GM06990 (cell line): ENCODE measurements at regions not wholly inside any gene's neighbourhood (a gene's known extent, or its start where the extent isn't known, plus 50 kb on each side); places are given as distances from the start of the nearest gene placed in this dataset.

ENCODE experiments used
- DNase-seq: peaks from one replicate; pipeline ENCODE4 v3.0.0-alpha.2; 2011; ENCODE audit not compliant: insufficient read length; ENCODE audit errors: extremely low read depth
- H3K27me3 ChIP-seq: replicated peaks from 2 replicates; pipeline ENCODE4 v1.6.0; 2011; ENCODE audit warnings: low read length; ENCODE audit not compliant: control insufficient read depth, insufficient read depth
- H3K36me3 ChIP-seq: 2 replicates; pipeline ENCODE4 v1.5.1; 2011; ENCODE audit warnings: low read length; ENCODE audit not compliant: control insufficient read depth, insufficient read depth
- H3K4me3 ChIP-seq: replicated peaks from 2 replicates; pipeline ENCODE4 v1.5.1; 2011; ENCODE audit warnings: low read depth, mild to moderate bottlenecking, control low read depth, low read length
- TF ChIP-seq, protein P1 (sequence below): IDR thresholded peaks from 2 replicates; pipeline ENCODE4 v1.5.1; 2011; ENCODE audit warnings: low read length, control low read depth, mild to moderate bottlenecking, inconsistent platforms; ENCODE audit not compliant: insufficient read depth, poor library complexity, severe bottlenecking

- no peak for DNase-seq
- H3K27me3 ChIP-seq = no peaks in the 10 kb centered on the region
- no peak overlapping the region for H3K4me3 ChIP-seq
- H3K36me3 ChIP-seq = no peaks in the 10 kb centered on the region
- TF ChIP-seq, protein P1, sequence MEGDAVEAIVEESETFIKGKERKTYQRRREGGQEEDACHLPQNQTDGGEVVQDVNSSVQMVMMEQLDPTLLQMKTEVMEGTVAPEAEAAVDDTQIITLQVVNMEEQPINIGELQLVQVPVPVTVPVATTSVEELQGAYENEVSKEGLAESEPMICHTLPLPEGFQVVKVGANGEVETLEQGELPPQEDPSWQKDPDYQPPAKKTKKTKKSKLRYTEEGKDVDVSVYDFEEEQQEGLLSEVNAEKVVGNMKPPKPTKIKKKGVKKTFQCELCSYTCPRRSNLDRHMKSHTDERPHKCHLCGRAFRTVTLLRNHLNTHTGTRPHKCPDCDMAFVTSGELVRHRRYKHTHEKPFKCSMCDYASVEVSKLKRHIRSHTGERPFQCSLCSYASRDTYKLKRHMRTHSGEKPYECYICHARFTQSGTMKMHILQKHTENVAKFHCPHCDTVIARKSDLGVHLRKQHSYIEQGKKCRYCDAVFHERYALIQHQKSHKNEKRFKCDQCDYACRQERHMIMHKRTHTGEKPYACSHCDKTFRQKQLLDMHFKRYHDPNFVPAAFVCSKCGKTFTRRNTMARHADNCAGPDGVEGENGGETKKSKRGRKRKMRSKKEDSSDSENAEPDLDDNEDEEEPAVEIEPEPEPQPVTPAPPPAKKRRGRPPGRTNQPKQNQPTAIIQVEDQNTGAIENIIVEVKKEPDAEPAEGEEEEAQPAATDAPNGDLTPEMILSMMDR = no peak
Measured at GRCh38 chr9:10700291-10700690, 87.5 kb upstream of the PTPRD start.

- no peaks in the 10 kb centered on the region for H3K36me3 ChIP-seq
- no peak overlapping the region for H3K4me3 ChIP-seq
- H3K27me3 ChIP-seq = no peaks in the 10 kb centered on the region
- TF ChIP-seq, protein P1 = no peak
- no peak for DNase-seq
Measured at GRCh38 chr9:10700915-10701314, 88.1 kb upstream of the PTPRD start.

GRCh38 chr9:10701906-10702305 is 89.1 kb upstream of the PTPRD start:
- TF ChIP-seq, protein P1 = no peak
- Histone ChIP-seq H3K36me3 (no peaks in the 10 kb centered on the region), H3K27me3 (no peaks in the 10 kb centered on the region), H3K4me3 (no peak overlapping the region)
- no peak for DNase-seq

DNA sequence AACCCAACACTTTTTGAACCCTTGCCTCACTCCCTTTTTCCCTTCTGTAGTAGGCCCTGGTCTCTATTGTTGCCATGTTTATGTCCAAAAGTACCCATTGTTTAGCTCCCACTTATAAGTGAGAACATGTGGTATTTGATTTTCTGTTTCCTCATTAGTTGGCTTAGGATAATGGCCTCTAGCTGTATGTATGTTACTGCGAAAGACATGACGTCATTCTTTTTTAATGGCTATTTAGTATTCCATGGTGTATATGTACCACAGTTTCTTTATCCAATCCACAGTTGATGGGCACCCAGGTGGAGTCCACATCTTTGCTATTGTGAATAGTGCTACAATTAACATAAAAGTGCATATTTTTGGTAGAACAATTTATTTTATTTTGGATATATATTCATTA is 90.3 kb upstream of the PTPRD start:
- TF ChIP-seq, protein P1 = no peak
- no peak for DNase-seq
- no peaks in the 10 kb centered on the region for H3K36me3 ChIP-seq
- no peak overlapping the region for H3K4me3 ChIP-seq
- no peaks in the 10 kb centered on the region for H3K27me3 ChIP-seq

GRCh38 chr9:10704720-10705119 is 91.9 kb upstream of the PTPRD start:
- no peak overlapping the region for H3K4me3 ChIP-seq
- TF ChIP-seq, protein P1 = no peak
- H3K36me3 ChIP-seq = no peaks in the 10 kb centered on the region
- DNase-seq = no peak
- H3K27me3 ChIP-seq = no peaks in the 10 kb centered on the region

DNA sequence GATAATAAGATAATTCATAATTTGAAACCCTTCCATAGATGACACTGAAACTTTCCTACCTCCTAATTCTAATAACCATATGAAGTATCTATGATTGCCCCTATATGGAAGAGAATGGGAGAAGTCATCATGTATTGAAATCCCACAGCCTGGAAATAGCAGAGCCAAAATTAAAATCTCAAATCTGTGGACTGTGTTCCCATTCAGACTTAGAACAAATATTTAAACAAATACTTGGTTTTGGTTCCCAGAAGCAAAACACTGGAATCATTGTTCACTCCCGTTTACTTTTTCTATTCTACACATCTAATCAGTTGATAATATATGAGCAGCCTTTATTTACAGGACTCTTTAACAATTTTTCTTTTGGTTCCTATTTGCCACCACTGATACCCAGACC is 92.6 kb upstream of the PTPRD start:
- Histone ChIP-seq H3K36me3 (no peaks in the 10 kb centered on the region), H3K4me3 (no peak overlapping the region), H3K27me3 (no peaks in the 10 kb centered on the region)
- DNase-seq = no peak
- TF ChIP-seq, protein P1 = no peak
